Transverse colon (tissue), 4 donors: ENCODE measurements at regions not wholly inside any gene's neighbourhood (a gene's known extent, or its start where the extent isn't known, plus 50 kb on each side); places are given as distances from the start of the nearest gene placed in this dataset.

ENCODE experiments used
- DNase-seq: peaks from one replicate; pipeline ENCODE4 v3.0.0-alpha.2; 2019
- H3K27ac ChIP-seq, 4 donors: fragments of 200-600 bp; sonication (generic); 2 replicates each; pipeline ENCODE4 v1.5.1; 2016 to 2018; ENCODE audit warnings: inconsistent platforms in 4 of 4
- H3K27me3 ChIP-seq: fragments of 200-600 bp; sonication (generic); 2 replicates; pipeline ENCODE4 v1.5.1; 2017; ENCODE audit warnings: inconsistent platforms
- H3K36me3 ChIP-seq, 4 donors: fragments of 200-600 bp; sonication (generic); 2 replicates each; pipeline ENCODE4 v1.5.1; 2017 to 2019; ENCODE audit warnings: inconsistent platforms in 4 of 4
- H3K4me1 ChIP-seq, 4 donors: fragments of 200-600 bp; sonication (generic); 2 replicates each; pipeline ENCODE4 v1.5.1; 2017 to 2020; ENCODE audit warnings: inconsistent platforms in 4 of 4
- H3K4me3 ChIP-seq, 4 donors: fragments of 200-600 bp; sonication (generic); 1 replicate in 1 of 4; 2 replicates in 3 of 4; pipeline versions ENCODE4 v1.5.1 to v1.6.1; 2017 to 2019; ENCODE audit warnings: inconsistent platforms in 4 of 4
- H3K9me3 ChIP-seq, 2 donors: fragments of 200-600 bp; sonication (generic); 2 replicates each; pipeline ENCODE4 v1.5.1; 2017 to 2019; ENCODE audit warnings: inconsistent platforms in 2 of 2
- EP300 ChIP-seq: sonication (generic); formaldehyde crosslinking; IDR thresholded peaks from one replicate; pipeline ENCODE4 v1.6.1; 2017; ENCODE audit warnings: antibody characterized with exemption, low read depth
- POLR2A ChIP-seq: fragments of 450-650 bp; IDR thresholded peaks from one replicate; pipeline ENCODE4 v1.6.1; 2016; ENCODE audit warnings: antibody characterized with exemption, mild to moderate bottlenecking, moderate library complexity
- POLR2AphosphoS5 ChIP-seq, 3 donors: sonication (generic); formaldehyde crosslinking; IDR thresholded peaks; one replicate each; pipeline ENCODE4 v1.6.1; 2016; ENCODE audit warnings: antibody characterized with exemption in 3 of 3
- WGBS, 2 donors: methylation state at CpG; one replicate each; pipeline ENCODE4 v1.1.5; 2018; ENCODE audit warnings: low coverage in 1 of 2; 5-methylcytosine and 5-hydroxymethylcytosine counted together
- in situ Hi-C, 4 donors: fragments of 200-750 bp; cut with MboI; loops; one replicate each; pipeline versions ENCODE4 v1.15.0 to v1.15.1; 2017; ENCODE audit warnings: low sequenced_read_pairs in 3 of 4, low pct_ligation_motif_present in 1 of 4, low pct_unique_long_range_greater_than_20kb in 1 of 4
- intact Hi-C: fragments of 100-400 bp; cut with DNase I; formaldehyde crosslinking; loops from one replicate; pipeline ENCODE4 v1.15.1; 2023; ENCODE audit warnings: low total_unique reads
- TF ChIP-seq, protein P1 (sequence below), 5 experiments: fragments of 200-600 bp in 3 of 5; fragments of 450-650 bp in 2 of 5; sonication (generic) in 3 of 5; IDR thresholded peaks; 1 replicate in 2 of 5; 2 replicates in 3 of 5; pipeline ENCODE4 v1.5.1; 2016 to 2017; ENCODE audit warnings: antibody characterized with exemption in 5 of 5, inconsistent platforms in 3 of 5, mild to moderate bottlenecking in 2 of 5, moderate library complexity in 1 of 5

DNA sequence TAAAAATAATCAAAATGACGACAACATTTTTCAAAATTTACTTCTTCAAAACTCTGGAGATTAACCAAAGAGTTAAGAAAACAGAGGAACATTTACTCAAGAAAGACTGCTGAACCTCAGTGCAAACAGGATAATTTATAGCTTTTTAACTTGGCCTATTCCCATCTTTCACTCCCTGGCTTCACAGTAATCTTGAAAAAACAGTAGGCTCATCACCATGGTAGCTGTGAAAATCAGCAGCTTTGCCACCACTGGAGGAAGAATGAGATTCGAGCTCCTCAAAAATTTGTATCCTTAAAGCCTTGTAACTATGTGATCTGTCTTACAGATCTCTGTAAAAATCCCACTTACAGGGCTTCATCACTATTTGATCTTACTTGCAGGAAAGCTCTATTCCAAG, 447.7 kb upstream of the CTSO start:
- H3K36me3 ChIP-seq = no peaks in the 10 kb centered on the region
- 48 to 58% methylated on average over 2 of the region's 2 CpGs for WGBS, 2 donors
- H3K4me3 ChIP-seq = no peak overlapping the region
- no peaks in the 10 kb centered on the region for H3K4me1 ChIP-seq
- H3K27ac ChIP-seq = no peak overlapping the region
- no peak for TF ChIP-seq POLR2AphosphoS5 (IDR thresholded peaks at IDR 0.05)
- TF ChIP-seq, protein P1, sequence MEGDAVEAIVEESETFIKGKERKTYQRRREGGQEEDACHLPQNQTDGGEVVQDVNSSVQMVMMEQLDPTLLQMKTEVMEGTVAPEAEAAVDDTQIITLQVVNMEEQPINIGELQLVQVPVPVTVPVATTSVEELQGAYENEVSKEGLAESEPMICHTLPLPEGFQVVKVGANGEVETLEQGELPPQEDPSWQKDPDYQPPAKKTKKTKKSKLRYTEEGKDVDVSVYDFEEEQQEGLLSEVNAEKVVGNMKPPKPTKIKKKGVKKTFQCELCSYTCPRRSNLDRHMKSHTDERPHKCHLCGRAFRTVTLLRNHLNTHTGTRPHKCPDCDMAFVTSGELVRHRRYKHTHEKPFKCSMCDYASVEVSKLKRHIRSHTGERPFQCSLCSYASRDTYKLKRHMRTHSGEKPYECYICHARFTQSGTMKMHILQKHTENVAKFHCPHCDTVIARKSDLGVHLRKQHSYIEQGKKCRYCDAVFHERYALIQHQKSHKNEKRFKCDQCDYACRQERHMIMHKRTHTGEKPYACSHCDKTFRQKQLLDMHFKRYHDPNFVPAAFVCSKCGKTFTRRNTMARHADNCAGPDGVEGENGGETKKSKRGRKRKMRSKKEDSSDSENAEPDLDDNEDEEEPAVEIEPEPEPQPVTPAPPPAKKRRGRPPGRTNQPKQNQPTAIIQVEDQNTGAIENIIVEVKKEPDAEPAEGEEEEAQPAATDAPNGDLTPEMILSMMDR (IDR thresholded peaks at IDR 0.05) = no peak
- TF ChIP-seq EP300 = no peak
- TF ChIP-seq POLR2A = no peak
- H3K9me3 ChIP-seq = peaks cover 0 to 3% of the 10 kb centered on the region in 2 donors
- H3K27me3 ChIP-seq = no peaks in the 10 kb centered on the region
- intact Hi-C loops (no loop called here), in situ Hi-C loops (no loop called here)
- no peak for DNase-seq

DNA sequence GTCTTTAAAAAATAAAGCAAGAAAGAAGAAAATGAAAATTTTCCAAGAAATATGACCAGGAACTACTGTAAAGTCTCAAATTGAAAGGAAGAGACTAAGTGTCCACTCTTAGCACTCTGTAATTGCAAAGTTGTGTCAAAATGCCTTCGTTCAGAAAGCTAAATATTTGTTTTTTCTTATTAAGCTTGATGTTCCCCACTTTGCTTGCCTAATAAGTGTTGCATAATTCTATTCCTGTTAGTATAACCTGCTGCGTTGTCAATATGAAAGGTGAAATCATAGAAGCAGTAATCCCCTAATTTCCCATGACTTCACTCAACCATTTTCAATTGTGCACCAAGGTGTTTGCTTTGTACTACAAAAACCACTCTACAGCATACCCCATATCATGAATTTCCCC, 442.9 kb upstream of the CTSO start:
- Histone ChIP-seq H3K4me3 (no peak overlapping the region), H3K9me3 (no peaks in the 10 kb centered on the region), H3K36me3 (no peaks in the 10 kb centered on the region), H3K4me1 (no peaks in the 10 kb centered on the region), H3K27me3 (no peaks in the 10 kb centered on the region), H3K27ac (no peak overlapping the region)
- intact Hi-C loops = no loop called here
- 76 to 86% methylated on average over 2 of the region's 2 CpGs for WGBS, 2 donors
- in situ Hi-C loops = no loop called here
- TF ChIP-seq POLR2AphosphoS5 (IDR thresholded peaks at IDR 0.05) (no peak), EP300 (no peak), POLR2A (no peak)
- TF ChIP-seq, protein P1 (IDR thresholded peaks at IDR 0.05) = no peak
- DNase-seq = no peak

DNA sequence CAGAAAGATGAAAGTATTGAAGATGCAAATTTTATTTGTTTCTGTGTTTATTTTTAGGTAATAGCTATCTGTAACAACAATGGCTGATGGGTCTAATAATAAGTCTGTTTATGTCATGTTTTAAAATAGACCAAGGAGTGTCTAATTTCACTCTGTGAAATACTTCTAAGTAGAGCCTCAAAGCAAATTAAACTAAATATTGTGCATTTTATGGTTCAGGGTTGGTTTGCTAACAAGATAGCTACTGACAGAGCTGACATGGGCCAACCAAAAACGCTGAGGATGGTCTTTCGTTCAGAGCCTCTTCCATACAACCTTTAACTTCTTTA, 437.6 kb upstream of the CTSO start:
- TF ChIP-seq EP300 (no peak), POLR2A (no peak), POLR2AphosphoS5 (IDR thresholded peaks at IDR 0.05) (no peak)
- TF ChIP-seq, protein P1 (IDR thresholded peaks at IDR 0.05) = no peak
- intact Hi-C loops (no loop called here), in situ Hi-C loops (no loop called here)
- H3K27me3 ChIP-seq = no peaks in the 10 kb centered on the region
- H3K36me3 ChIP-seq = no peaks in the 10 kb centered on the region
- WGBS, 2 donors = 86 to 92% methylated on average over 2 of the region's 2 CpGs
- no peak overlapping the region for H3K4me3 ChIP-seq
- H3K4me1 ChIP-seq = no peaks in the 10 kb centered on the region
- H3K27ac ChIP-seq = no peak overlapping the region
- H3K9me3 ChIP-seq = no peaks in the 10 kb centered on the region
- no peak for DNase-seq

DNA sequence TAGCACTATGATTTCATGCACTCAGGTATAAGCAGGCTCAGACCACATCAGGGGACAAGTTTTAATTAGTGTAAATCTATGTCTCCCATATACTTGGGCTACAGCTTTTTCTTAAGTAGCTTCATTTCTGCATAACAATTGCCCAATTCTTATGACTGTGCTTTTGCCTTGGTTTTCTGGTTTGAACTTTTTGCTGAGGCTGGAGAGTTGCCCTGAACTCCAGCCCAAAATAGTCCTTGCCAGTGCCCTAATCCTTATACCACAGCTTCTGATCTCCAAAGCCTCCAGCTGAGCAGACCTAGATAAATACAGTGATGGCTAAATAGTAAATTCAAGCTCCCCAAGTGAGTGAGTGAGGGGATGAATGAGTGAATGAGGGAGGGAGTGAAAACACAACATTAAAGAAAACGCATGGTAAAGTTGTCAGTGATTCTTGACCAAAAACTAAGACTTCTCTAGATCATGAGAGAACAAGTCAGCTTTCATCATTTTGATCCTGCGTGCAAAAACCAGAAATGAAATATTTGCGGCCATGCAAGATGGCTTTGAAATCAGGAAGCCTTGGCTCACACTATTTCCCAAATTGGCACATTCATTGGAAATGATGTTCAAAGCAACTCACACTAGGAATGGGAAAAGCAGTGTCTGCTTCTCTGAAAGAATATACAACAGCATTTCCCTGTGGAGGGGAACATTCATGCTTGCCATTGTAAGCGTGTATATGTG, 437.1 kb upstream of the CTSO start:
- no peak for DNase-seq
- in situ Hi-C loops (no loop called here), intact Hi-C loops (no loop called here)
- Histone ChIP-seq H3K36me3 (no peaks in the 10 kb centered on the region), H3K4me3 (no peak overlapping the region), H3K27me3 (no peaks in the 10 kb centered on the region), H3K27ac (no peak overlapping the region), H3K4me1 (no peaks in the 10 kb centered on the region), H3K9me3 (no peaks in the 10 kb centered on the region)
- 80 to 85% methylated on average over 4 of the region's 4 CpGs for WGBS, 2 donors
- TF ChIP-seq POLR2A (no peak), EP300 (no peak), POLR2AphosphoS5 (IDR thresholded peaks at IDR 0.05) (no peak)
- TF ChIP-seq, protein P1 (IDR thresholded peaks at IDR 0.05) = no peak
